ENCODE measurements at regions not wholly inside any gene's neighbourhood (a gene's known extent, or its start where the extent isn't known, plus 50 kb on each side); places are given as distances from the start of the nearest gene placed in this dataset.

DNA sequence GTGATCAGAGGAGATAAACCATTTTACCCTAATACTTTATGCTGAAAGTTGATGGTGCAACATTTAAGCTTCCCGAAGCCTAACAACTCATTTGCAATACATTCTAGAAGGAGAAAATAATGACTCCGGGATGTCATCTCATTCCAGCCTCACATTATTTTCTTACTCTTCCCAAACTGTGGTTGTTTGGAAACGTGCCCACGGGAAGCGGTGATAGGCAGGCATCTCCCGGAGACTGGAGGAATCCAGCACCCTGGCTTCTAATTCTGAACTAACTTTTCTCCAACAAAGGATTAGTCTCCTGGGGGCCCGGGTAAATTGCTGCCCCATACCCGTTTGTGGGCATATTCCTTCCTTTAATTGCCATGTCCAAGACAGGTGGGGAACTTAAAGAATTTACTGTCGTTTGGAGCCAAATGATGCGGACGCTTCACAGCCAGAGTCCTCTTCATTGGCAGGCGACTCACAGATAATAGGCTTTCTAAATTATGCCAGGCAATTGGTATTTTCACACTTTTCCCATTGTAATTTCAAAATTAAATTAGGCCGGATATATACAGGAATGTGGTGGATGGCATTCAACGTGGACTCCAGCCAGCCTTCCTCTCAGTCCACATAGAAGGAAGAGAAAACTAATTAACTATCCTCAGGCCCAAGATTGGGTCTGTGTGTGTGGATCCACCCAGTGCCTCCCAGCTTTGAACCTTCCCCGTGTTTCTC lies 278.1 kb downstream of the AJAP1 start:
- ChIA-PET POLR2A (no interaction called here), CTCF (no interaction called here)

DNA sequence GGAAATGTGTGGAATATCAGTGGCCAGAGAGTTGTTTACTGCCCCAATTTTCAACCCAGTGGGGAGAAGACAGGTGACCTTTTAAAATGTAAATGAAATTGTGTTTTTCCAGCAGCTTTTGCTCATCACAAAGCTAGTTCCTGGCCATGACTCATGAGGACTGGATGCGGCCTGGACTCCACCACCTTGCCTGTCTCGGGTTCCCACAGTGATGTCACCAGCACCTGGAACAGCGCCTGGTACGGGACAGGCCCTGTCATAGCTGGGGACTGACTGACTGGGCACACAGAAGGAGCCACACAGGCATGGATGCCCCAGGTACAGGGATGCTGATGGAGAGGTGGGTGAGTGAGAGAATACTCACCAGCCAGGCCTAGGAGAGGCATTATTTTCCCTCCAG lies 277.1 kb downstream of the AJAP1 start:
- CTCF ChIA-PET, result no interaction called here
- POLR2A ChIA-PET, result no interaction called here

- CTCF ChIA-PET, result no interaction called here
- POLR2A ChIA-PET, result no interaction called here
Observed at GRCh38 chr1:4928186-4928585, 273.8 kb downstream of the AJAP1 start.

DNA sequence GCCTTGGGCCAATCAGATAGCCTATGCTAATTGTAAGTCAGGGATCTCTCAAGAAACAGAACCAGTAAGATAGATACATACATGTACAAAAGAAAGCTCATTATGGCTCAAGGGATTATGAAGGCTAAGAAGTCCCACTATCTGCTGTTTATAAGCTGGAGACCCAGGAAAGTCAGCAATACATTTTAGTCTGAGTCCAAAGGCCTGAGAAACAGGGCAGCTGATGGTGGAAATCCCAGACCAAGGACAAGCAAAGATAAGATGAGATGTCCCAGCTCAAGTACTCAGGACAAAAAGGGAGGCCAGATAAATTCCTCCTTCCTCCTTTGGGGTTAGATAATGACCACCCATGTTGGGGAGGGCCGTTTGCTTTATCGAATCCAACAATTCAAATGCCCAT lies 269.9 kb downstream of the AJAP1 start:
- POLR2A ChIA-PET, result no interaction called here
- CTCF ChIA-PET, result no interaction called here

- POLR2A ChIA-PET, result no interaction called here
- CTCF ChIA-PET, result no interaction called here
Observed at GRCh38 chr1:4916610-4917009, 262.2 kb downstream of the AJAP1 start.

DNA sequence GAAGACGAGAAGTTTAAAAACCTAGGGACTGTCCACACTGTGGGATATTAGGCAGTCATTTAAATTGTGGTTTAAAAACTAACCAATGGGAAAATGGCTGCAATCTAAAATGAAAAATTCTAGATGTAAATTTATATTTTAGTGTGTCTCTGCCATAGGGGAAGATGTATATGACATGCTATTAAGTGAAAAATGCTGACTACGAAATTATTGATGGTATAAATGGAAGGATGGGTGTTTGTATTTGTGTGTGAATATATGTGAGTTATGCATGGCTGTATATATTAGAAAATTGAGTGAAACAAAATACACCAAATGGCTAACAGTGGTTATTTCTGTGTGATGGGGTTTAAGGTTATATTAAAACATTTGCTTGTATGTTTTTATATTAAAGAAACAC lies 260.7 kb downstream of the AJAP1 start:
- ChIA-PET POLR2A (no interaction called here), CTCF (no interaction called here)

DNA sequence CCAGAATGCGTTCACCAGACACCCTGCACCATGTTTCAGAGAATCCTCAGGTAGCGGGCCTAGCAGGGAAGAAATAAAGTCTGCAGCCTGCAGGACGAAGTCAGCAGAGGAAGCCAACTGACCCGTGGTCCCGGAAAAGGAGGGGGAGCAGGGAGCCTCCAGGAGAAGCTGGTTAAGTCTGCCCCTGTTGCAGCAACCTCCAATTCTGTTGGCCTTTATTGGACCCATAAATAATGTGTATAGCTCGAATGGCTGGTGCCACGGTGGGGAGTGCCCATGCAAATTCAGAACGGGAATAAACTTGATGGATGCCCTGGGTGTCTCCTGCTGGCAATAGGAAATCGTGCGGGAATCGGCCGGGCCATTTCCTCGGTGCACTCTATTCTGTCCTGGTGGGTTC lies 254.1 kb downstream of the AJAP1 start:
- CTCF ChIA-PET, result no interaction called here
- POLR2A ChIA-PET, result no interaction called here

- POLR2A ChIA-PET, result no interaction called here
- CTCF ChIA-PET, result no interaction called here
Observed at GRCh38 chr1:4894566-4894965, 240.2 kb downstream of the AJAP1 start.

- CTCF ChIA-PET, result no interaction called here
- POLR2A ChIA-PET, result no interaction called here
Observed at GRCh38 chr1:4880626-4881025, 226.2 kb downstream of the AJAP1 start.

DNA sequence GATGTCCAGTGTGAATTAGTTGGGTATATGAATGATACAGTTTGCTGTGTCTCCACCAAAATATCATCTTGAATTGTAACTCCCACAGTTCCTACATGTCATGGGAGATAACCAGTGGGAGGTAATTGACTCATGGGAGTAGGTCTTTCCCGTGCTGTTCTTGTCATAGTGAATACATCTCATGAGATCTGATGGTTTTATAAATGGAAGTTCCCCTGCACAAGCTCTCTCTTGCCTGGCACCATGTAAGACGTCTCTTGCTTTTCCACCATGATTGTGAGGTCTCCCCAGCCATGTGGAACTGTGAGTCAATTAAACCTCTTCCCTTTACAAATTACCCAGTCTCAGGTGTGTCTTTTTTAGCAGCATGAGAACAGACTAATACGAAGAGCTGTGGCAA lies 223.0 kb downstream of the AJAP1 start:
- CTCF ChIA-PET, result no interaction called here
- POLR2A ChIA-PET, result no interaction called here

GRCh38 chr1:4871373-4871772 lies 217.0 kb downstream of the AJAP1 start:
- POLR2A ChIA-PET, result no interaction called here
- CTCF ChIA-PET, result no interaction called here

- ChIA-PET CTCF (no interaction called here), POLR2A (no interaction called here)
Observed at GRCh38 chr1:4868521-4868920, 214.1 kb downstream of the AJAP1 start.

- CTCF ChIA-PET, result no interaction called here
Observed at GRCh38 chr1:4856396-4856795, 202.0 kb downstream of the AJAP1 start.

GRCh38 chr1:4854367-4854766 lies 200.0 kb downstream of the AJAP1 start:
- ChIA-PET CTCF (no interaction called here), POLR2A (no interaction called here)

More at GRCh38 chr1:4856396-4856795, 202.0 kb downstream of the AJAP1 start:
- POLR2A ChIA-PET, result no interaction called here

DNA sequence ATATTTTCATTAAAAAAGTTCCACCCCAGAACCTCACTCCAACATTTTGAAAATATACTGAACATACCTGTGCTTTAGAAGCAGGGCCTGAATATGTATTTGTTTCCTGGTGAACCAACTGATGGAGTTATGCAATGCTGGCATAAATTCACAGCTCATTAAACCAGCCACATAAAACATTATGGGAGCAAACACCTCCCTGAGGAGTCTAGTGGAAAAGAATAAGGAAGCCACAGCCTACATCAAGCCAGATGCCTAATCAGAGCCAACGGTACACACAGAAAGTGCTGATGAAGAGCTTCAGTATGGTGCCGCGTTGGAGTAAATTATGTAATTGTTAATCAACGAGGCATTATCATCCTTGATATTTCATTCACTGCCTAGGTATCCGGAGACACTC lies 199.5 kb downstream of the AJAP1 start:
- ChIA-PET POLR2A (no interaction called here), CTCF (no interaction called here)

- ChIA-PET POLR2A (no interaction called here), CTCF (no interaction called here)
Observed at GRCh38 chr1:4851385-4852065, 197.1 kb downstream of the AJAP1 start.

DNA sequence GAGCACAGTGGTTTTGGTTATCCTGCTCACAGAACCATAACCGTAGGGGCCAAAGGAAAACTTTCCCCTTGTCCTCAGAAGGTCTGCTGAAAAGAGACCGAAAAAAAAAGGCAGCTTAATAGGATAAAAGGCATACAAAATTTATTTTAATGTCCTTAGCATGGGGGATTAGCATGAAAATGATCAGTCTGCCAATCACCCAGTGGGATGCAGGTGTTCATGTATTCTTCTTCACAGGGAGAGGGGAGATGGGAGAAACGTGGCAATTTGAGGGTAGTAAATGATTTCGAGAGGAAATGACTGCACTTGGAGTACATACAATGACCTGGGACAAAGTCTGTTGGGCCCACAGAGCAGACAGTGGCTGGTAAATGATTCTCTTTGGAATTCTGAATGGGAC lies 194.0 kb downstream of the AJAP1 start:
- CTCF ChIA-PET, result no interaction called here
- POLR2A ChIA-PET, result no interaction called here

GRCh38 chr1:4847711-4848110 lies 193.3 kb downstream of the AJAP1 start:
- ChIA-PET CTCF (no interaction called here), POLR2A (no interaction called here)

Measured in activated CD8-positive, alpha-beta memory T cell treated with anti-CD3 and anti-CD28 coated beads for 36 hours (primary cell).